Activated CD8-positive, alpha-beta memory T cell treated with anti-CD3 and anti-CD28 coated beads, Interleukin-2, amount 10 ng/mL, durations not matched to agents 7 days and 5 days (primary cell): ENCODE measurements at regions not wholly inside any gene's neighbourhood (a gene's known extent, or its start where the extent isn't known, plus 50 kb on each side); places are given as distances from the start of the nearest gene placed in this dataset.

Source experiments
- ATAC-seq: fragments of 150-1000 bp; cut with Tn5 transposase; one replicate; pipeline ENCODE4 v1.10.0; 2021; ENCODE audit warnings: moderate library complexity
- CTCF ChIA-PET: fragments of 350-600 bp; sonication (Branson Sonifier 250); formaldehyde crosslinking; loops from one replicate; lab custom pipeline; 2021; ENCODE audit warnings: antibody characterized with exemption; lab: Charles Lee
- DNase-seq: peaks from one replicate; pipeline ENCODE4 v3.0.0-alpha.2; 2020
- H3K27ac Mint-ChIP-seq: one replicate; pipeline ENCODE4 v1.8.0; 2021; ENCODE audit warnings: mild to moderate bottlenecking, mixed read lengths
- H3K27me3 Mint-ChIP-seq: one replicate; pipeline ENCODE4 v1.8.0; 2021; ENCODE audit warnings: mixed read lengths
- H3K36me3 Mint-ChIP-seq: one replicate; pipeline ENCODE4 v1.8.0; 2021; ENCODE audit warnings: mild to moderate bottlenecking, mixed read lengths
- H3K4me1 Mint-ChIP-seq: one replicate; pipeline ENCODE4 v1.8.0; 2021; ENCODE audit warnings: mixed read lengths
- H3K4me3 Mint-ChIP-seq: one replicate; pipeline ENCODE4 v1.8.0; 2021; ENCODE audit warnings: mild to moderate bottlenecking, moderate library complexity, mixed read lengths
- H3K9me3 Mint-ChIP-seq: one replicate; pipeline ENCODE4 v1.8.0; 2022; ENCODE audit warnings: low read depth, mixed read lengths

DNA sequence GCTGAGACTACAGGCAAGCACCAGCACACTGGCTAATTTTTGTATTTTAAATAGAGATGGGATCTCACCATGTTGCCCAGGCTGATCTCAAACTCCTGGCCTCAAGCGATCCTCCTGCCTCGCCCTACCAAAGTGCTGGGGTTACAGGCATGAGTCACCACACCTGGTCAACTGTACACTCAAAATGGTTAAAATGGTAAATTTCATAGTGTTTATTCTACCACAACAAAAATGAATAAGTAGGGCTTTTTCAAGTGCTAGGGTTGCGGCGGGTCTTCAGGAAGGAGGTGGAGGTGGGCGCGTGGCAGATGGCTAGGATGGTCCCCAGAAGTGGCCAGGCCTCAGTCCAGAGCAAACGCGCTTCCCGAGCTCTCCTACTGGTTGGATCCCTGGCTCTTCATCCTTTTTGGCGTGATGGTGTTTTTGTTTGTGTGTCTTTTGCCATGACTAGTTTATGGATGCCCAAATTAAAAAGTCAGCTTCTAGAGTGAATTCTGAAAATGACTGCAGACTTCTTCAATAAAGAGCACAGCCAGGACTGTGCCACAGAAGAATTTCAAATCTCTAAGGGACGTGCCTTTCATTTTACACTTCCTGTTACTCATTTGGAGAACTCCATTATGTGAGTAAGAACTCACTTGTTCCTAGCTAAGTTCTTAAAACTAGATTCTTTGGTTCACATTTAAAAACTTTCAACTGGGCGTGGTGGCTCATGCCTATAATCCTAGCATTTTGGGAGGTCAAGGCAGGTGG is 73.9 kb downstream of the TMEM130 start:
- H3K36me3 Mint-ChIP-seq: peaks cover 1% of the 10 kb centered on the region
- CTCF ChIA-PET: no interaction called here
- peak; percentile 71 for ATAC-seq

More for the DNA sequence above, 73.9 kb downstream of the TMEM130 start:
- no peak for DNase-seq
- peak overlapping the region; percentile 50 for H3K27ac Mint-ChIP-seq
- H3K4me3 Mint-ChIP-seq: no peak overlapping the region
- H3K4me1 Mint-ChIP-seq: peaks cover 8% of the 10 kb centered on the region
- H3K9me3 Mint-ChIP-seq: peaks cover 3% of the 10 kb centered on the region
- H3K27me3 Mint-ChIP-seq: no peaks in the 10 kb centered on the region
